ENCODE measurements at regions not wholly inside any gene's neighbourhood (a gene's known extent, or its start where the extent isn't known, plus 50 kb on each side); places are given as distances from the start of the nearest gene placed in this dataset.

- Histone ChIP-seq H3K23me2 (ENCODE audit: insufficient read length, low read depth, low read length, poor library complexity, severe bottlenecking) (no peaks in the 10 kb centered on the region), H3K79me2 (ENCODE audit: insufficient read depth, low read length) (no peaks in the 10 kb centered on the region), H4K8ac (replicated peaks; ENCODE audit: insufficient read length, low read depth, low read length) (no peak overlapping the region), H3K9me3 (ENCODE audit: control insufficient read depth, low read depth, low read length) (no peaks in the 10 kb centered on the region), H3K4me1 (ENCODE audit: insufficient read depth, low read length) (peaks cover 4% of the 10 kb centered on the region; the same call in 1 of the 2 replicates), H2BK120ac (ENCODE audit: low read depth, low read length, poor library complexity, severe bottlenecking) (no peak overlapping the region), H2BK20ac (ENCODE audit: low read depth, low read length, poor library complexity, severe bottlenecking) (no peak overlapping the region), H3K18ac (ENCODE audit: insufficient read length, low read depth, low read length) (no peak overlapping the region), H3K56ac (ENCODE audit: insufficient read length, low read depth, low read length) (no peak overlapping the region), H3K23ac (ENCODE audit: insufficient read length, low read depth, low read length) (no peak overlapping the region), H3K9ac (ENCODE audit: extremely low read depth, insufficient read length, low read length) (peak overlapping the region; percentile 24), H2AFZ (ENCODE audit: low read length) (no peak overlapping the region), H3K4me2 (ENCODE audit: insufficient read depth, insufficient read length, low read length) (no peak overlapping the region), H3K4ac (ENCODE audit: low read depth, low read length) (no peak overlapping the region), H3K14ac (ENCODE audit: insufficient read depth, low read length) (peak overlapping the region; percentile 40; the same call in 1 of the 2 replicates), H3K27me3 (ENCODE audit: insufficient read depth, low read length) (no peaks in the 10 kb centered on the region; the same call in 1 of the 2 replicates), H4K20me1 (ENCODE audit: control insufficient read depth, insufficient read depth, insufficient read length) (no peaks in the 10 kb centered on the region), H3K27ac (ENCODE audit: insufficient read length, low read depth, low read length) (no peak overlapping the region), H2BK15ac (ENCODE audit: low read depth, low read length) (no peak overlapping the region), H3T11ph (ENCODE audit: low read length) (no peak overlapping the region), H2AK5ac (ENCODE audit: insufficient read length, low read length) (no peak overlapping the region), H3K79me1 (ENCODE audit: insufficient read depth, low read depth, low read length, poor library complexity, severe bottlenecking) (no peaks in the 10 kb centered on the region), H4K91ac (ENCODE audit: insufficient read length, low read depth, low read length) (no peak overlapping the region), H2BK5ac (ENCODE audit: insufficient read length, low read length) (no peak overlapping the region), H2BK12ac (ENCODE audit: insufficient read length, low read depth, low read length) (no peak overlapping the region), H4K5ac (ENCODE audit: insufficient read length, low read depth, low read length) (no peak overlapping the region)
- no peaks in the 10 kb centered on the region; a peak in 1 of 5 replicates for H3K9me3 Mint-ChIP-seq
- DNase-seq: peak; percentile 42
- WGBS (ENCODE audit: extremely low coverage, insufficient read length, low lambda C conversion rate): no CpG with 5 or more reads among the region's 10 CpGs
- peaks cover 10 to 29% of the 10 kb centered on the region in 2 experiments for H3K4me1 Mint-ChIP-seq
- TF ChIP-seq, protein P1, sequence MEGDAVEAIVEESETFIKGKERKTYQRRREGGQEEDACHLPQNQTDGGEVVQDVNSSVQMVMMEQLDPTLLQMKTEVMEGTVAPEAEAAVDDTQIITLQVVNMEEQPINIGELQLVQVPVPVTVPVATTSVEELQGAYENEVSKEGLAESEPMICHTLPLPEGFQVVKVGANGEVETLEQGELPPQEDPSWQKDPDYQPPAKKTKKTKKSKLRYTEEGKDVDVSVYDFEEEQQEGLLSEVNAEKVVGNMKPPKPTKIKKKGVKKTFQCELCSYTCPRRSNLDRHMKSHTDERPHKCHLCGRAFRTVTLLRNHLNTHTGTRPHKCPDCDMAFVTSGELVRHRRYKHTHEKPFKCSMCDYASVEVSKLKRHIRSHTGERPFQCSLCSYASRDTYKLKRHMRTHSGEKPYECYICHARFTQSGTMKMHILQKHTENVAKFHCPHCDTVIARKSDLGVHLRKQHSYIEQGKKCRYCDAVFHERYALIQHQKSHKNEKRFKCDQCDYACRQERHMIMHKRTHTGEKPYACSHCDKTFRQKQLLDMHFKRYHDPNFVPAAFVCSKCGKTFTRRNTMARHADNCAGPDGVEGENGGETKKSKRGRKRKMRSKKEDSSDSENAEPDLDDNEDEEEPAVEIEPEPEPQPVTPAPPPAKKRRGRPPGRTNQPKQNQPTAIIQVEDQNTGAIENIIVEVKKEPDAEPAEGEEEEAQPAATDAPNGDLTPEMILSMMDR (conservative IDR thresholded peaks at IDR 0.05): no peak
- H3K4me3 Mint-ChIP-seq: no peak overlapping the region
- H3K27me3 Mint-ChIP-seq (ENCODE audit: low read depth): peaks cover 55% of the 10 kb centered on the region
- H3K27ac Mint-ChIP-seq: no peak overlapping the region
- H3K36me3 Mint-ChIP-seq (ENCODE audit: insufficient read depth in 1 of 3, low read depth in 3 of 3): no peaks in the 10 kb centered on the region
These were observed 107.9 kb upstream of the ALDH1B1 start for GRCh38 chr9:38284588-38285051.

All from H9 (cell line).